HUES64 (cell line): ENCODE measurements at regions not wholly inside any gene's neighbourhood (a gene's known extent, or its start where the extent isn't known, plus 50 kb on each side); places are given as distances from the start of the nearest gene placed in this dataset.

Experiments used
- H3K27ac ChIP-seq: 2 replicates; pipeline ENCODE4 v1.7.0; 2013; ENCODE audit warnings: low read depth, low read length, inconsistent platforms
- H3K27me3 ChIP-seq: 2 replicates; pipeline ENCODE4 v1.6.1; 2013; ENCODE audit warnings: mild to moderate bottlenecking, low read length; ENCODE audit not compliant: insufficient read depth
- H3K36me3 ChIP-seq: 2 replicates; pipeline ENCODE4 v1.6.1; 2013; ENCODE audit warnings: mild to moderate bottlenecking, low read length; ENCODE audit not compliant: insufficient read depth
- H3K4me1 ChIP-seq: 2 replicates; pipeline ENCODE4 v1.6.1; 2013; ENCODE audit warnings: mild to moderate bottlenecking, low read length, moderate library complexity; ENCODE audit not compliant: insufficient read depth
- H3K4me3 ChIP-seq: 2 replicates; pipeline ENCODE4 v1.5.1; 2013; ENCODE audit warnings: mild to moderate bottlenecking, low read length, moderate library complexity
- H3K9ac ChIP-seq: 2 replicates; pipeline ENCODE4 v1.6.1; 2013; ENCODE audit warnings: mild to moderate bottlenecking, low read depth, low read length
- H3K9me3 ChIP-seq: 2 replicates; pipeline ENCODE4 v1.6.1; 2013; ENCODE audit warnings: low read depth, low read length; ENCODE audit not compliant: insufficient read depth
- WGBS: fragments of 150-250, 120-280 bp; methylation state at CpG from one replicate; pipeline ENCODE4 v1.1.7; 2013; ENCODE audit warnings: missing lambda C conversion rate; 5-methylcytosine and 5-hydroxymethylcytosine counted together

GRCh38 chr10:108166401-108166800 lies 1001.9 kb upstream of the SORCS1 start:
- no peaks in the 10 kb centered on the region for H3K27me3 ChIP-seq
- H3K4me3 ChIP-seq, result no peak overlapping the region
- no peak overlapping the region for H3K27ac ChIP-seq
- no peaks in the 10 kb centered on the region for H3K4me1 ChIP-seq
- H3K9me3 ChIP-seq, result no peaks in the 10 kb centered on the region
- WGBS, result 89% methylated on average over 7 of the region's 7 CpGs
- no peaks in the 10 kb centered on the region for H3K36me3 ChIP-seq
- no peak overlapping the region for H3K9ac ChIP-seq

DNA sequence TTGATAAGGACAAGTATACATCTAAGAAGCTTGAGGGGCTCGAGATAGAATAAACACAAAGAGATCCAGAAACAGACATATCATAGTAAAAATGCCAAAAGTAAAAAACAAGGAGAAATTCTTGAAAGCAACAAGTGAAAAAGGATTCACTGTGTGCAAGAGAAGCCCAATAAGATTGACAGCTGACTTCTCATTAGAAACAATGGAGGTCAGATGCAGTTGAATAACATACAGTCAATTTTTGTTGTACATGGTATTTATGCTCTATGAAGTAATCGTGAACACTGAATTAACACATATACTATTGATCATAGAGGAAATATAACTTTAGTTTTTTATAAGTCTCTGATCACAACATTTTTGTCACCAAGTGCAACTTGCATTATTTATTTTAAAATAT lies 982.8 kb upstream of the SORCS1 start:
- H3K4me3 ChIP-seq, result no peak overlapping the region
- H3K9me3 ChIP-seq, result peaks cover 20% of the 10 kb centered on the region
- WGBS, result no CpG with 5 or more reads among the region's 2 CpGs
- no peak overlapping the region for H3K27ac ChIP-seq
- no peaks in the 10 kb centered on the region for H3K27me3 ChIP-seq
- H3K4me1 ChIP-seq, result peaks cover 13% of the 10 kb centered on the region
- no peaks in the 10 kb centered on the region for H3K36me3 ChIP-seq
- no peak overlapping the region for H3K9ac ChIP-seq

DNA sequence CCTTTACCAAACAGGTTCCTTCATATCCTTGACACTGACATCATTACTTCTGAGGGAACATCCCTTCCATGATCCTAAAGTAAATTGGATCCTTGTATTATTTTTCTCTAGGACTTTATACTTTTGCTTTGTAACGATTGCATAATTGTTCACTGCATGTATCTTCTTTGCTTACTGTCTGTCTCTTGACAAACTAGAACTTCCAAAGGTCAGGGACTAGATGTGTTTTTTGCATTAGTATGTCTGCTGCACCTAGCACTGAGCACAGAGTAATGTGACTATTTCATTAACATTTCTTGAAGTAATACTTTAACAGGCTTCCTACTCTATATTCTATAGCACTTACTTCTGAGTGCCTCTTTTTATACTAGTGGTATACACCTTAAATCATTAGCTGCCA lies 976.6 kb upstream of the SORCS1 start:
- H3K4me1 ChIP-seq, result no peaks in the 10 kb centered on the region
- no peaks in the 10 kb centered on the region for H3K9me3 ChIP-seq
- H3K27ac ChIP-seq, result no peak overlapping the region
- no peak overlapping the region for H3K9ac ChIP-seq
- WGBS, result 85% methylated on average over 1 of the region's 1 CpG
- no peak overlapping the region for H3K4me3 ChIP-seq
- no peaks in the 10 kb centered on the region for H3K27me3 ChIP-seq
- no peaks in the 10 kb centered on the region for H3K36me3 ChIP-seq

DNA sequence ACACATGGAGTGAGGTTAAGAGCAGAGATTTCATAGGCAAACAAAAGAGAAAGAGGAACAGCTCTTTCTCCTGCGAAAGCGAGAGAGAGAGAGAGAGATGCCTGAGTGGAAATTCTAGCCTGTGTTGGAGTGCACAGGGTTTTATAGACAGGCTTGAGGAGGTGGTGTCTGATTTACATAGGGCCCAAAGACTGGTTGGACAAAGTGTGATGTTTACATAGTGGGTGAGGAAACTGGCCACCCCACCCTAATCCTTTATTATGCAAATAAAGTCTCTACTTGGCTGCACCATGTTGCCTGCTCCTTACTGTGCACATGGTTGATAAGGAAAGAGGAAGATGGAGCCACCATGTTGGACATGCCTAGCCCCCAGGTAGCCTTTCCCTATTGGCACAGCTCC lies 967.8 kb upstream of the SORCS1 start:
- no peak overlapping the region for H3K27ac ChIP-seq
- H3K27me3 ChIP-seq, result no peaks in the 10 kb centered on the region
- H3K36me3 ChIP-seq, result no peaks in the 10 kb centered on the region
- 91% methylated on average over 2 of the region's 2 CpGs for WGBS
- H3K4me1 ChIP-seq, result no peaks in the 10 kb centered on the region
- no peak overlapping the region for H3K4me3 ChIP-seq
- H3K9ac ChIP-seq, result no peak overlapping the region
- no peaks in the 10 kb centered on the region for H3K9me3 ChIP-seq

GRCh38 chr10:108130575-108130974 lies 966.1 kb upstream of the SORCS1 start:
- no peaks in the 10 kb centered on the region for H3K36me3 ChIP-seq
- no peak overlapping the region for H3K4me3 ChIP-seq
- H3K4me1 ChIP-seq, result no peaks in the 10 kb centered on the region
- H3K27ac ChIP-seq, result no peak overlapping the region
- H3K27me3 ChIP-seq, result no peaks in the 10 kb centered on the region
- 75% methylated on average over 1 of the region's 2 CpGs for WGBS
- H3K9me3 ChIP-seq, result no peaks in the 10 kb centered on the region
- H3K9ac ChIP-seq, result no peak overlapping the region

GRCh38 chr10:108112218-108112617 lies 947.7 kb upstream of the SORCS1 start:
- Histone ChIP-seq H3K36me3 (no peaks in the 10 kb centered on the region), H3K4me3 (no peak overlapping the region), H3K4me1 (peaks cover 8% of the 10 kb centered on the region), H3K9me3 (no peaks in the 10 kb centered on the region), H3K27me3 (no peaks in the 10 kb centered on the region), H3K27ac (no peak overlapping the region), H3K9ac (no peak overlapping the region)
- 44% methylated on average over 2 of the region's 2 CpGs for WGBS

- Histone ChIP-seq H3K36me3 (no peaks in the 10 kb centered on the region), H3K9me3 (no peaks in the 10 kb centered on the region), H3K4me3 (no peak overlapping the region), H3K27me3 (no peaks in the 10 kb centered on the region), H3K4me1 (peaks cover 8% of the 10 kb centered on the region), H3K9ac (no peak overlapping the region), H3K27ac (no peak overlapping the region)
- WGBS, result 95% methylated on average over 3 of the region's 3 CpGs
These were observed 940.1 kb upstream of the SORCS1 start for GRCh38 chr10:108104551-108105156.

GRCh38 chr10:108097258-108097657 lies 932.8 kb upstream of the SORCS1 start:
- 90% methylated on average over 4 of the region's 4 CpGs for WGBS
- H3K27me3 ChIP-seq, result no peaks in the 10 kb centered on the region
- H3K4me1 ChIP-seq, result 0 out of 2 replicates have a peak, but pooled peaks cover 5% of the 10 kb centered on the region
- 0 out of 2 replicates have a peak, but pooled peaks cover 3% of the 10 kb centered on the region for H3K9me3 ChIP-seq
- H3K4me3 ChIP-seq, result no peak overlapping the region
- no peaks in the 10 kb centered on the region for H3K36me3 ChIP-seq
- no peak overlapping the region for H3K9ac ChIP-seq
- no peak overlapping the region for H3K27ac ChIP-seq

GRCh38 chr10:108095932-108096925 lies 931.7 kb upstream of the SORCS1 start:
- Histone ChIP-seq H3K27me3 (no peaks in the 10 kb centered on the region), H3K9ac (no peak overlapping the region), H3K27ac (no peak overlapping the region), H3K4me3 (no peak overlapping the region), H3K9me3 (0 out of 2 replicates have a peak, but pooled peaks cover 3% of the 10 kb centered on the region), H3K4me1 (0 out of 2 replicates have a peak, but pooled peaks cover 7% of the 10 kb centered on the region), H3K36me3 (no peaks in the 10 kb centered on the region)
- WGBS, result 95% methylated on average over 7 of the region's 7 CpGs

DNA sequence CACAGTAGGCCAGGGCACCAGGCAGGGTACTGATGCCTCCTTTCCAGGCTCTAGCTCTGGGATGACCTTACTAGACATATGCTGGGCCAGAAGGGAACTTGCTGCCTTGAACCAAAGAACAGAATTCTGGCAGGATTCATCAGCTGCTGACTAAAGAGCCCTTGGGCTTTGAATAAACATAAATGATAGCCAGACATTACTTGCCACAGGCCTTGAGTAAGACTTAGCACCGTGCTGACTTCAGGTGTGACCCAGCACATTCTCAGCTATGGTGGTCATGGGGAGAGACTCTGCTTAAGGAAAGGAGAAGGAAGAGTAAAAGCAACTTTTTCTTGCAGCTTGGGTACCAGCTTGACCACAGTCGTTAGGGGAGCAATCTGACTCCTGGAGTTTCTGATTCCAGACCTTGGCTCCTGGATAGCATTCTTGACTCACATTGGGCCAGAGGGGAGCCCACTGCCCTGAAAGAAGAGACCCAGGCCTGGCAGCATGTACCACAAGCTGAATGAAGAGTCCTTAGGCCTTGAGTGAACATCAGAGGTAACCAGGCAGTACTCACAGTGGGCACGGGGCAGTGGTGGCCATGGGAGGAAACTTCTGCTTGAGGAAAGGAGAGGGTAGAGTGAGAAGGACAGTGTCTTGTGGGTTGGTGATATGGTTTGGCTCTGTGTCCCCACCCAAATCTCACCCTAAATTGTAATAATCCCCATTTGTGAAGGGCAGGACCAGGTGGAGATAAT lies 926.1 kb upstream of the SORCS1 start:
- H3K9ac ChIP-seq, result no peak overlapping the region
- H3K27ac ChIP-seq, result no peak overlapping the region
- WGBS, result 87% methylated on average over 3 of the region's 3 CpGs
- H3K27me3 ChIP-seq, result no peaks in the 10 kb centered on the region
- no peaks in the 10 kb centered on the region for H3K36me3 ChIP-seq
- 0 out of 2 replicates have a peak, but pooled peaks cover 7% of the 10 kb centered on the region for H3K4me1 ChIP-seq
- no peak overlapping the region for H3K4me3 ChIP-seq
- H3K9me3 ChIP-seq, result no peaks in the 10 kb centered on the region; the same call in 1 of the 2 replicates

DNA sequence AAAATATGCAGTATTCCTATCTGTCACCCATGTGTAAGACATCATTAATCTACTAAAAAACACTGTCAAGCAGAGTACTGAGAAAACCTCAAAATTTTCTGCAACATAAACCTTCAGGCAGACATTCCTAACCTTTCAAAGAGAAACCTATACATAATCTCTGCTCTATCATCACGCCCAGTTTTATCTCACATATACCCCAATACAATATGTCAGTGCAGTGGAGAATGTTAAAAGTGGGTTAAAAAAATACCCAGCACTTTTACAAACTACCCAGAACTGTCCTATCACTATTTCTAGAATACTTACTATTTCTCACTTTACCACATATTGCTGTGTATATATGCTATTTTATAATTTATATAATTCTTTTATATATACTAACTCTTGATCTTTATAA lies 922.0 kb upstream of the SORCS1 start:
- WGBS, result 67% methylated on average over 1 of the region's 1 CpG
- H3K9ac ChIP-seq, result no peak overlapping the region
- H3K9me3 ChIP-seq, result no peaks in the 10 kb centered on the region; the same call in 1 of the 2 replicates
- H3K27ac ChIP-seq, result no peak overlapping the region
- no peak overlapping the region for H3K4me3 ChIP-seq
- no peaks in the 10 kb centered on the region for H3K27me3 ChIP-seq
- no peaks in the 10 kb centered on the region for H3K36me3 ChIP-seq
- peaks cover 10% of the 10 kb centered on the region for H3K4me1 ChIP-seq
